Neural cell (in vitro differentiated cells): ENCODE measurements at regions not wholly inside any gene's neighbourhood (a gene's known extent, or its start where the extent isn't known, plus 50 kb on each side); places are given as distances from the start of the nearest gene placed in this dataset.

ENCODE experiments used
- H2AFZ ChIP-seq: fragments of 200-600, 300-800 bp; sonication (generic), shearing (Covaris generic); 2 replicates; pipeline ENCODE4 v1.6.0; 2014; ENCODE audit warnings: low read depth, mild to moderate bottlenecking, antibody characterized with exemption, low read length, moderate library complexity
- H3F3A ChIP-seq: fragments of 200-600 bp; shearing (Covaris generic); 2 replicates; pipeline ENCODE4 v1.6.1; 2016; ENCODE audit warnings: mild to moderate bottlenecking, moderate library complexity, mixed read lengths, antibody characterized with exemption, low read length; ENCODE audit not compliant: insufficient read depth, poor library complexity, severe bottlenecking
- H3K27ac ChIP-seq: fragments of 200-600, 300-800 bp; sonication (generic), shearing (Covaris generic); 2 replicates; pipeline ENCODE4 v1.5.1; 2014; ENCODE audit warnings: mild to moderate bottlenecking, low read length, moderate library complexity
- H3K27me3 ChIP-seq: fragments of 300-800, 200-600 bp; sonication (generic), shearing (Covaris generic); 2 replicates; pipeline ENCODE4 v1.6.0; 2014; ENCODE audit warnings: mild to moderate bottlenecking, low read depth, low read length, moderate library complexity; ENCODE audit not compliant: insufficient read depth
- H3K36me3 ChIP-seq: fragments of 300-800, 200-600 bp; sonication (generic), shearing (Covaris generic); 2 replicates; pipeline ENCODE4 v1.5.1; 2014; ENCODE audit warnings: mild to moderate bottlenecking, antibody characterized with exemption, low read length, moderate library complexity; ENCODE audit not compliant: insufficient read depth
- H3K4me2 ChIP-seq: fragments of 300-800, 200-600 bp; sonication (generic), shearing (Covaris generic); 2 replicates; pipeline ENCODE4 v1.6.0; 2014; ENCODE audit warnings: mild to moderate bottlenecking, low read length
- H3K4me3 ChIP-seq: fragments of 300-800, 200-600 bp; sonication (generic), shearing (Covaris generic); 2 replicates; pipeline ENCODE4 v1.5.1; 2014; ENCODE audit warnings: mild to moderate bottlenecking, low read length, moderate library complexity
- H3K79me2 ChIP-seq: fragments of 200-600 bp; shearing (Covaris generic); replicated peaks from 2 replicates; pipeline ENCODE4 v1.6.0; 2014; ENCODE audit warnings: mild to moderate bottlenecking, low read length, moderate library complexity; ENCODE audit not compliant: insufficient read depth
- H3K9ac ChIP-seq: fragments of 300-800, 200-600 bp; sonication (generic), shearing (Covaris generic); 2 replicates; pipeline ENCODE4 v1.6.1; 2016; ENCODE audit warnings: mild to moderate bottlenecking, low read length, mixed read lengths
- H3K9me2 ChIP-seq: fragments of 200-600 bp; shearing (Covaris generic); 2 replicates; pipeline ENCODE4 v1.6.1; 2016; ENCODE audit warnings: mild to moderate bottlenecking, low read length, mixed read lengths; ENCODE audit not compliant: insufficient read depth
- H3K9me3 ChIP-seq: fragments of 200-600, 300-800 bp; sonication (generic), shearing (Covaris generic); 2 replicates; pipeline ENCODE4 v1.6.1; 2016; ENCODE audit warnings: mild to moderate bottlenecking, mixed run types, low read length, moderate library complexity, mixed read lengths
- H4K20me1 ChIP-seq: fragments of 200-600 bp; shearing (Covaris generic); 2 replicates; pipeline ENCODE4 v1.6.1; 2016; ENCODE audit warnings: mild to moderate bottlenecking, mixed run types; ENCODE audit not compliant: insufficient read depth
- CTCF ChIP-seq: fragments of 450-650 bp; IDR thresholded peaks from 2 replicates; pipeline ENCODE4 v1.5.1; 2014; ENCODE audit warnings: antibody characterized with exemption, mild to moderate bottlenecking, moderate library complexity; ENCODE audit not compliant: poor library complexity, severe bottlenecking
- EP300 ChIP-seq: fragments of 450-650 bp; conservative IDR thresholded peaks from 2 replicates; pipeline ENCODE4 v1.6.1; 2014; ENCODE audit warnings: antibody characterized with exemption, mild to moderate bottlenecking, moderate library complexity; ENCODE audit not compliant: poor library complexity, severe bottlenecking
- EZH2 ChIP-seq: fragments of 200-600, 300-800 bp; shearing (Covaris generic), sonication (generic); IDR thresholded peaks from 2 replicates; pipeline ENCODE4 v1.6.1; 2014; ENCODE audit warnings: antibody characterized with exemption, low read length, borderline replicate concordance, mild to moderate bottlenecking; ENCODE audit not compliant: insufficient read depth, poor library complexity, severe bottlenecking
- MXI1 ChIP-seq: fragments of 450-650 bp; conservative IDR thresholded peaks from 2 replicates; pipeline ENCODE4 v1.6.1; 2014; ENCODE audit warnings: antibody characterized with exemption, mild to moderate bottlenecking; ENCODE audit not compliant: poor library complexity, severe bottlenecking
- POLR2AphosphoS5 ChIP-seq: IDR thresholded peaks from 2 replicates; pipeline ENCODE4 v1.6.1; 2012
- RAD21 ChIP-seq: fragments of 450-650 bp; conservative IDR thresholded peaks from 2 replicates; pipeline ENCODE4 v1.6.1; 2014; ENCODE audit warnings: antibody characterized with exemption, mild to moderate bottlenecking, moderate library complexity
- REST ChIP-seq: IDR thresholded peaks from 2 replicates; pipeline ENCODE4 v1.6.1; 2012; ENCODE audit warnings: borderline replicate concordance
- SMC3 ChIP-seq: fragments of 450-650 bp; conservative IDR thresholded peaks from 2 replicates; pipeline ENCODE4 v1.6.1; 2014; ENCODE audit warnings: antibody characterized with exemption, mild to moderate bottlenecking, moderate library complexity; ENCODE audit not compliant: poor library complexity
- TAF1 ChIP-seq: IDR thresholded peaks from 2 replicates; pipeline ENCODE4 v1.6.1; 2012; ENCODE audit warnings: low read depth

GRCh38 chr1:185666582-185666981, 67.6 kb upstream of the HMCN1 start:
- TF ChIP-seq SMC3 (no peak), RAD21 (no peak), REST (no peak), MXI1 (no peak), EZH2 (no peak), EP300 (no peak), POLR2AphosphoS5 (no peak), CTCF (no peak), TAF1 (no peak)
- Histone ChIP-seq H3F3A (no peaks in the 10 kb centered on the region), H3K9me3 (no peaks in the 10 kb centered on the region), H3K27ac (no peak overlapping the region), H2AFZ (no peak overlapping the region), H3K4me3 (no peak overlapping the region), H3K36me3 (no peaks in the 10 kb centered on the region), H3K4me2 (no peak overlapping the region), H3K27me3 (no peaks in the 10 kb centered on the region), H3K9me2 (no peaks in the 10 kb centered on the region), H3K9ac (no peak overlapping the region), H4K20me1 (no peaks in the 10 kb centered on the region), H3K79me2 (no peaks in the 10 kb centered on the region)

GRCh38 chr1:185663771-185664296, 70.4 kb upstream of the HMCN1 start:
- Histone ChIP-seq H2AFZ (no peak overlapping the region), H3K4me2 (no peak overlapping the region), H3K4me3 (no peak overlapping the region), H3K9me2 (no peaks in the 10 kb centered on the region), H3K9ac (no peak overlapping the region), H3K36me3 (no peaks in the 10 kb centered on the region), H3K79me2 (no peaks in the 10 kb centered on the region), H3K27ac (no peak overlapping the region), H3K9me3 (no peaks in the 10 kb centered on the region), H4K20me1 (no peaks in the 10 kb centered on the region), H3K27me3 (no peaks in the 10 kb centered on the region), H3F3A (no peaks in the 10 kb centered on the region)
- TF ChIP-seq REST: no peak
- no peak for TF ChIP-seq SMC3
- TF ChIP-seq TAF1: no peak
- TF ChIP-seq MXI1: no peak
- TF ChIP-seq POLR2AphosphoS5: no peak
- TF ChIP-seq EP300: no peak
- TF ChIP-seq CTCF: no peak
- no peak for TF ChIP-seq RAD21
- no peak for TF ChIP-seq EZH2
